CD14-positive monocyte (primary cell): ENCODE measurements at regions not wholly inside any gene's neighbourhood (a gene's known extent, or its start where the extent isn't known, plus 50 kb on each side); places are given as distances from the start of the nearest gene placed in this dataset.

Experiments
- DNase-seq, 3 donors: peaks; one replicate each; pipeline ENCODE4 v3.0.0-alpha.2; 2011 to 2022
- H2AFZ ChIP-seq: 2 replicates; pipeline ENCODE4 v1.6.0; 2012; ENCODE audit warnings: mild to moderate bottlenecking, low read depth, low read length, inconsistent platforms; ENCODE audit not compliant: insufficient read depth, poor library complexity, severe bottlenecking
- H3K27ac ChIP-seq, 2 donors: 1 replicate in 1 of 2; 2 replicates in 1 of 2; pipeline ENCODE4 v1.5.1; 2012 to 2013; ENCODE audit warnings: low read length in 2 of 2, control low read depth in 1 of 2, inconsistent platforms in 1 of 2, low read depth in 1 of 2, mild to moderate bottlenecking in 1 of 2
- H3K27me3 ChIP-seq, 2 donors: one replicate each; pipeline versions ENCODE4 v1.6.0 to v1.6.1; 2011 to 2013; ENCODE audit warnings: low read length in 2 of 2; ENCODE audit not compliant: control insufficient read depth in 2 of 2, insufficient read depth in 2 of 2
- H3K36me3 ChIP-seq, 2 donors: replicated peaks in 1 of 2; 1 replicate in 1 of 2; 2 replicates in 1 of 2; pipeline versions ENCODE4 v1.5.1 to v1.6.1; 2012 to 2013; ENCODE audit warnings: low read length in 2 of 2, control low read depth in 1 of 2, inconsistent platforms in 1 of 2, mild to moderate bottlenecking in 1 of 2; ENCODE audit not compliant: insufficient read depth in 2 of 2, control insufficient read depth in 1 of 2
- H3K4me1 ChIP-seq, 2 donors: 1 replicate in 1 of 2; 2 replicates in 1 of 2; pipeline versions ENCODE4 v1.5.1 to v1.6.1; 2012 to 2013; ENCODE audit warnings: low read length in 2 of 2, control low read depth in 1 of 2, inconsistent platforms in 1 of 2, mild to moderate bottlenecking in 1 of 2, moderate library complexity in 1 of 2; ENCODE audit not compliant: insufficient read depth in 2 of 2, control insufficient read depth in 1 of 2
- H3K4me2 ChIP-seq: replicated peaks from 2 replicates; pipeline ENCODE3; 2012; ENCODE audit warnings: low read length, moderate library complexity, mild to moderate bottlenecking; ENCODE audit not compliant: poor library complexity, severe bottlenecking; ENCODE audit errors: extremely low read depth
- H3K4me3 ChIP-seq, 3 experiments: fragments of 200-600 bp in 1 of 3; sonication (generic) in 1 of 3; replicated peaks in 1 of 3; 1 replicate in 2 of 3; 2 replicates in 1 of 3; pipeline ENCODE4 v1.5.1; 2011 to 2013; ENCODE audit warnings: low read length in 3 of 3, mild to moderate bottlenecking in 3 of 3, control low read depth in 2 of 3, low read depth in 2 of 3, inconsistent platforms in 1 of 3, moderate library complexity in 1 of 3
- H3K79me2 ChIP-seq: 2 replicates; pipeline ENCODE4 v1.6.0; 2012; ENCODE audit warnings: mild to moderate bottlenecking, control low read depth, inconsistent platforms, low read length, moderate library complexity; ENCODE audit not compliant: insufficient read depth
- H3K9ac ChIP-seq: 2 replicates; pipeline ENCODE4 v1.6.0; 2017; ENCODE audit warnings: low read length, mild to moderate bottlenecking; ENCODE audit not compliant: insufficient read depth, poor library complexity, severe bottlenecking
- H3K9me3 ChIP-seq, 2 donors: replicated peaks in 1 of 2; 1 replicate in 1 of 2; 2 replicates in 1 of 2; pipeline versions ENCODE4 v1.5.1 to v1.6.1; 2012 to 2013; ENCODE audit warnings: low read length in 2 of 2, control low read depth in 1 of 2; ENCODE audit not compliant: control insufficient read depth in 1 of 2, insufficient read depth in 1 of 2
- H4K20me1 ChIP-seq: 2 replicates; pipeline ENCODE4 v1.6.0; 2012; ENCODE audit warnings: mild to moderate bottlenecking, low read length, control low read depth, moderate library complexity; ENCODE audit not compliant: insufficient read depth
- H3K27ac Mint-ChIP-seq, 7 donors: one replicate each; pipeline ENCODE4 v1.8.0; 2020; ENCODE audit warnings: mild to moderate bottlenecking in 7 of 7, mixed read lengths in 7 of 7, moderate library complexity in 6 of 7, inconsistent platforms in 2 of 7
- H3K27me3 Mint-ChIP-seq, 3 donors: one replicate each; pipeline ENCODE4 v1.8.0; 2021 to 2022; ENCODE audit warnings: low read depth in 3 of 3, mild to moderate bottlenecking in 3 of 3, mixed read lengths in 3 of 3, moderate library complexity in 3 of 3, inconsistent platforms in 1 of 3
- H3K36me3 Mint-ChIP-seq, 2 donors: one replicate each; pipeline ENCODE4 v1.8.0; 2020; ENCODE audit warnings: mixed read lengths in 2 of 2, inconsistent platforms in 1 of 2, mild to moderate bottlenecking in 1 of 2
- H3K4me1 Mint-ChIP-seq: one replicate; pipeline ENCODE4 v1.8.0; 2020; ENCODE audit warnings: mild to moderate bottlenecking, mixed read lengths
- H3K4me3 Mint-ChIP-seq, 2 donors: one replicate each; pipeline ENCODE4 v1.8.0; 2020; ENCODE audit warnings: mild to moderate bottlenecking in 2 of 2, mixed read lengths in 2 of 2, moderate library complexity in 1 of 2
- H3K9me3 Mint-ChIP-seq, 7 donors: one replicate each; pipeline ENCODE4 v1.8.0; 2020 to 2022; ENCODE audit warnings: mixed read lengths in 7 of 7, mild to moderate bottlenecking in 6 of 7, moderate library complexity in 6 of 7, inconsistent platforms in 2 of 7
- CTCF ChIP-seq: fragments of 200-600 bp; IDR thresholded peaks from one replicate; pipeline ENCODE4 v1.8.0; 2022; ENCODE audit warnings: antibody characterized with exemption, mild to moderate bottlenecking
- WGBS: methylation state at CpG from one replicate; pipeline ENCODE4 v1.1.5; 2013; ENCODE audit warnings: missing lambda C conversion rate; ENCODE audit not compliant: insufficient coverage; 5-methylcytosine and 5-hydroxymethylcytosine counted together
- intact Hi-C, 2 donors: fragments of 100-400 bp; cut with micrococcal nuclease; formaldehyde crosslinking; loops; one replicate each; pipeline versions ENCODE4 v1.15.0 to v1.15.1; 2023

DNA sequence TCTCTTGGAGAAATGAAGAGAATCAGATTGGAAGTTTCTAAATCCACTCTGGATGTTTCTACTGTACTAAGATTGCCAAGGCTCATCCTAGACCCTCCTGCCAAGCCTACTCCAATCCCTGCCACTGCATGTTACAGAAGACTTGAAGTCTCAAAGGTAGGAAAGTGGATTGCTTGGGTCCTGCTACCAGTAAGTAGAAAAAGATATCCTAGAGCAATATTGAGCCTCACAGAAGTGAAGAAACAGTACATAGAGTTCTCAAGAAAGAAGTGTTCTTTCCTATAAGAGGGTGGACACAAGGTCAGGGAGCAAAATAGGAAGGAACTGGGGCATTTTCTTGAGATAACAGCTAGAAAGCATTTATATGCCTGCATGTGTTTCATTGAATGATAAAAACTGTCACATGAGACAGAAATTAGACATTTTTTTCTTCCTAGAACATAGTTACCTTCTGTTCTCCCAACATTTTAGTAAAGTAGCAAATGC lies 232.9 kb downstream of the RBM43 start:
- no peaks in the 10 kb centered on the region for H3K4me1 ChIP-seq
- no peak overlapping the region for H3K4me2 ChIP-seq
- no peaks in the 10 kb centered on the region for H3K4me1 Mint-ChIP-seq
- no peak overlapping the region for H2AFZ ChIP-seq
- no peak overlapping the region for H3K27ac Mint-ChIP-seq
- intact Hi-C loops, result no loop called here
- no peaks in the 10 kb centered on the region for H4K20me1 ChIP-seq
- no peak overlapping the region for H3K9ac ChIP-seq
- no peaks in the 10 kb centered on the region for H3K79me2 ChIP-seq
- peaks cover 0 to 2% (median 2%) of the 10 kb centered on the region in 3 donors for H3K27me3 Mint-ChIP-seq
- no peaks in the 10 kb centered on the region for H3K36me3 Mint-ChIP-seq
- no peaks in the 10 kb centered on the region for H3K27me3 ChIP-seq
- H3K4me3 Mint-ChIP-seq, result no peak overlapping the region
- H3K27ac ChIP-seq, result no peak overlapping the region
- no peaks in the 10 kb centered on the region for H3K9me3 ChIP-seq
- no peak for TF ChIP-seq CTCF
- H3K9me3 Mint-ChIP-seq, result peaks cover 0 to 4% (median 2%) of the 10 kb centered on the region in 7 donors
- DNase-seq, result no peak
- H3K4me3 ChIP-seq, result no peak overlapping the region
- H3K36me3 ChIP-seq, result no peaks in the 10 kb centered on the region

DNA sequence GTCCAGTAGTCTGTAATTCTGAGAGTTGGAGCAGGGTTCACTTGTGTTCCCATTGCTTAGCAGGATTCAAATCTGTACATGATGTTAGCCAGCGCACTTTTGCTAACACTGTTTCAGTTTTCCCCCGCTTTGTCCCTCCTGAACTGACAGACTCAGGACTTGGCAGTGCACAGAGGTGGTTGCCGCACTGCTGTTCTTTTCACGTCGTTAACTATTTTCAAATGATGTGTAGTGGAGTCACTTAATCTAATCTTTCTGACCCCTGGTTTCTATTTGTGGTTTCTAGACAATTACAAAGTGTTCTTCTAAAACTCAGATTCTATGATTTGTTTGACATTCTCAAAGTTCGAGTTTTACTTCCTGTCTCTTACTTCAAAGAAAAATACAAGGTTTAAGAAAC lies 234.5 kb downstream of the RBM43 start:
- no peak overlapping the region for H3K9ac ChIP-seq
- no peaks in the 10 kb centered on the region for H3K36me3 ChIP-seq
- H3K4me1 ChIP-seq, result no peaks in the 10 kb centered on the region
- Mint-ChIP-seq H3K4me3 (no peak overlapping the region), H3K27me3 (peaks cover 0 to 2% (median 2%) of the 10 kb centered on the region in 3 donors), H3K36me3 (no peaks in the 10 kb centered on the region), H3K4me1 (no peaks in the 10 kb centered on the region), H3K27ac (no peak overlapping the region), H3K9me3 (peaks cover 0 to 3% (median 2%) of the 10 kb centered on the region in 7 donors)
- H3K9me3 ChIP-seq, result no peaks in the 10 kb centered on the region
- 100% methylated on average over 1 of the region's 6 CpGs for WGBS
- no peak overlapping the region for H2AFZ ChIP-seq
- no peaks in the 10 kb centered on the region for H3K27me3 ChIP-seq
- no peak overlapping the region for H3K27ac ChIP-seq
- DNase-seq, result no peak
- no peaks in the 10 kb centered on the region for H4K20me1 ChIP-seq
- intact Hi-C loops, result no loop called here
- TF ChIP-seq CTCF, result no peak
- H3K79me2 ChIP-seq, result no peaks in the 10 kb centered on the region
- no peak overlapping the region for H3K4me2 ChIP-seq
- H3K4me3 ChIP-seq, result no peak overlapping the region
